ENCODE measurements at regions not wholly inside any gene's neighbourhood (a gene's known extent, or its start where the extent isn't known, plus 50 kb on each side); places are given as distances from the start of the nearest gene placed in this dataset.

- TF ChIP-seq, protein P1, sequence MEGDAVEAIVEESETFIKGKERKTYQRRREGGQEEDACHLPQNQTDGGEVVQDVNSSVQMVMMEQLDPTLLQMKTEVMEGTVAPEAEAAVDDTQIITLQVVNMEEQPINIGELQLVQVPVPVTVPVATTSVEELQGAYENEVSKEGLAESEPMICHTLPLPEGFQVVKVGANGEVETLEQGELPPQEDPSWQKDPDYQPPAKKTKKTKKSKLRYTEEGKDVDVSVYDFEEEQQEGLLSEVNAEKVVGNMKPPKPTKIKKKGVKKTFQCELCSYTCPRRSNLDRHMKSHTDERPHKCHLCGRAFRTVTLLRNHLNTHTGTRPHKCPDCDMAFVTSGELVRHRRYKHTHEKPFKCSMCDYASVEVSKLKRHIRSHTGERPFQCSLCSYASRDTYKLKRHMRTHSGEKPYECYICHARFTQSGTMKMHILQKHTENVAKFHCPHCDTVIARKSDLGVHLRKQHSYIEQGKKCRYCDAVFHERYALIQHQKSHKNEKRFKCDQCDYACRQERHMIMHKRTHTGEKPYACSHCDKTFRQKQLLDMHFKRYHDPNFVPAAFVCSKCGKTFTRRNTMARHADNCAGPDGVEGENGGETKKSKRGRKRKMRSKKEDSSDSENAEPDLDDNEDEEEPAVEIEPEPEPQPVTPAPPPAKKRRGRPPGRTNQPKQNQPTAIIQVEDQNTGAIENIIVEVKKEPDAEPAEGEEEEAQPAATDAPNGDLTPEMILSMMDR (conservative IDR thresholded peaks at IDR 0.05), result no peak
- no peak for TF ChIP-seq EZH2 (IDR thresholded peaks at IDR 0.05; ENCODE audit: low read depth)
Measured at GRCh38 chr7:34333925-34334324, 324.1 kb upstream of the NPSR1 start.

Data from PC-9 (cell line).